ENCODE measurements at regions not wholly inside any gene's neighbourhood (a gene's known extent, or its start where the extent isn't known, plus 50 kb on each side); places are given as distances from the start of the nearest gene placed in this dataset.
"Not testable (repeated sequence)": the region's sequence is repeated elsewhere in the genome, so short reads cannot be mapped to it uniquely, and the experiment has no call there.

- not testable (repeated sequence) for DNase-seq (ENCODE audit: extremely low read depth, low read depth)
These were observed 51.1 kb upstream of the BNC1 start for GRCh38 chr15:83335542-83335941.

- DNase-seq (ENCODE audit: extremely low read depth, low read depth): no peak
These were observed 54.9 kb upstream of the BNC1 start for GRCh38 chr15:83339396-83339795.

DNA sequence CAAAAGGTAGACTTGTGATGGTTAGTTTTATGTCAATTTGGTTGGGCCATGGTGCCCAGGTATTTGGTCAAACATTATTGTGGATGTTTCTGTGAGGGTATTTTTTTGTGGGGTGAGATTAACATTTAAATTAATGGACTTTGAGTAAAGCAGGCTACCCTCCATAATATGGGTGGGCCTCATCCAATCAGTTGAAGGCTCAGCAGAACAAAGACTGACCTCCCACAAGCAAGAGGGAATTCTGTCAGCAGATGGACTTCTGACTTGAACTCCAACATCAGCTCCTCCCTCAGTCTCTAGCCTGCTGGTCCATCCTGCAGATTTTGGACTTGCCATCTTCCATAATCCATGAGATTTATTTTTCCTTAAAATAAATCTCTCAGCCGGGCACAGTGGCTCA lies 55.6 kb upstream of the BNC1 start:
- no peak for DNase-seq (ENCODE audit: extremely low read depth, low read depth)

DNA sequence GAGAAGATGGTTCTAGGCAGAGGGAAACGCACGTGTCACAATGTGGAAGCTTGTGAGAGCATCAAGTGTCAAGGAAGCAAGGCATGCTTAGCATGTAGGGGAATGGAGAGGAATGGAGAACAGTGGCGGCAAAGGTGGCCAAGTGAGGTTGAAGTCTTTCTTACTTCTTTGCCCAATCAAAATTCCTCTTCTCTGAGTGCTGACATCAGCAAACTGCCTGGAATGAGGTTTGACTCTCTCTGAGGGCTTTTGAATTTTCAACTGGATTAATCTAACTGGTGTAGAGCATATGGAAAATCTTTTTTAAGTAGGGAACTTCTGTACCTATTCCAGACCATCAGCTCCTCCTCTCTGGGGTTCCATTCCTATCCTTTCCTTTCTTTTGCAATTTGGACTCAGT lies 61.9 kb upstream of the BNC1 start:
- no peak for DNase-seq (ENCODE audit: extremely low read depth, low read depth)

- DNase-seq (ENCODE audit: extremely low read depth, low read depth): no peak
These were observed 67.7 kb upstream of the BNC1 start for GRCh38 chr15:83352119-83352518.

- DNase-seq (ENCODE audit: extremely low read depth, low read depth): no peak
These were observed 72.3 kb upstream of the BNC1 start for GRCh38 chr15:83356501-83357399.

DNA sequence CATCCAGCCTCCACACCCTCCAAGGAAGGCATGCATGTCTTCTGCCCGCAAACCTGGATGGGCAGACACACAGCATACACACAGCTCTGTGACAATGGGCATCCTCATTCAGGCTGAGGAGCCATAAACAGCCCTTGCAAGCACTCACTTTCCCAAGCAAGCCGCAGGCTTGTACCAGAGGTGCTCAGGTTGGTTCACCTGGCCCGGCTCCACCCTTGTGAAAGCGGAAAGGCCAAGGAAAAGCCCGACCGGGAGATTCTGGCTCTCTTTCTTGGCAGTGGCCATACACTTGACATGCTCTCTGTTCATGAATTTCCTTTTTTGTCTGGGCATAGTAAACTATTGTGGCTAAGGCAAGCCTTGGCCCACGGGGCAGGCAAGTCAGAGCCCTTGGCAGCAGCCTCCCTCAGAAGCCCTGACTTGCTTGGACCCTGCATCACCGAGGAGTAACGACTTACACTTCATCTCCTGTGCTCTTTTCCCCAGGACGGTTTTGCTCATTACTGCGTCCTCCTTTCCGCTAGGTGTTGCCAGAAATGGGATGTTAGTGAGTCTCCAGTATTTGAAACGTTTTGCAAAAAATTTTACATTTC lies 74.6 kb upstream of the BNC1 start:
- DNase-seq (ENCODE audit: extremely low read depth, low read depth): no peak

DNA sequence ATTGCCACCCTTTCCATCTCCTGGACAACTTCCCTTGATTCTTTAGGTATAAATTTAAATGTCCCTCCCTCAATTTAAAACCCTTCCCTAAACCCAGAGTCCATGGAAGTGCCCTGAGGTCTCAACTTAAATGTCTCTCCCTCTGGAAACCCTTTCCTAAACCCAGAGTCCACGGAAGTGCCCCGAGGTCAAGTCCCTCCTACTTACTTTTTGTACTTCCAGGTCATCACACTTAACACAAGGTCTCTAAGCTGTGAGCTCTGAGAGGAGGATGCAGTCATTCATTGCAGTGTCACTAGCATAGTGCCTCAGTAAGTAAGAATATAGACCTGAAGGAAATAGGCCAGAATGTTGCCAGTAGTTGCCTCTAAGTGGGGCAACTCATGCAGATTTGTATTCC lies 78.2 kb upstream of the BNC1 start:
- no peak for DNase-seq (ENCODE audit: extremely low read depth, low read depth)

GRCh38 chr15:83364501-83364900 lies 80.0 kb upstream of the BNC1 start:
- no peak for DNase-seq (ENCODE audit: extremely low read depth, low read depth)

DNA sequence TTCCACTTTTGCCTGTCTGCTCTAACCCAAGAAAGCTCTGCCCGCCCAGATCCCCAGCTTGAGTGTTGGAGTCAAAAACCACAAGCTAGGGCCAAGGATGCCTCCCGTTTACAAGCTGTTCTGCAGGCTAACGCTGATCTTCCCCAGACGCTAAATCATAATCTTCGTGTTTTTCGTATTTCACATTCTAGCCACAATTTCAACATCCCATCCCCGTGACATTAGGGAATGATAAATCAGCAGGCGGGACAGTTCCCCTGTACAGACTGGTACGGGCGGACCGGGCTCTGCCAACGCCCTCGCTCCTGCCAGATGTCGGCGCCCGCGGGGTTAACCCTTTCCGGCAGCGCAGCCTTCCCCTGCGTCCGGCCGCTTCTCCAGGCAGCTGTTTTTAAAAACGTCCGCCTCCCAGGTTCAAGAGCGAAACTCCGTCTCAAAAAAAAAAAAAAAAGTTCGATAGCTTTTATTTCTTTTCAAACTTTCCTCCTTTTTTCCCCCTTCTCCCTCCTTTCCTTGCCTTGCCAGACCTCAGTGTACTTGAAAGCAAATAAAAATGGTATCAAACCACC lies 81.0 kb upstream of the BNC1 start:
- DNase-seq (ENCODE audit: extremely low read depth, low read depth): no peak

DNA sequence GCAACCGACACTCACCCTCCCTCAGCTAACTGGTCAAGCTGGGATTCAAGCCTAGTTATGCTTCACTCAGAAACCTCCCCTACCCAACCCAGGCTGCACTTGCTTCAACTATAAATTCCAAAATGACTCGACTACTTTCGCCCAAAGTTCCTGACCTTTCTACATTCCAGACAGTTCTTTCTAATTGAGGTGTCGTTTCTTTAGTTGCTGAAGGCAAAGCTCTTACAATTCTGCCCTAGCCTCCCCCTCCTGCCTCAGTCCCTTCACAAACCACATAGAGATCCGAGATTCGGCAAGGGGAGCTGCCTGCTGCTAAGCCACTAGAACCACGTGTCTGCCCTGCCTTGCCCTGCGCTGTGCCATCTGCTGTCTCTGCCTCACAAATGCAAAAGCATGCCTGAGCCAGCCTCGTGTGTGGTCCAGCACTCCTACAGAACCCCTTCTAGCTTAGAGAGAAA lies 74.7 kb upstream of the SH3GL3 start:
- DNase-seq (ENCODE audit: extremely low read depth, low read depth): no peak

- DNase-seq (ENCODE audit: extremely low read depth, low read depth): no peak
These were observed 68.1 kb upstream of the SH3GL3 start for GRCh38 chr15:83378921-83379578.

DNA sequence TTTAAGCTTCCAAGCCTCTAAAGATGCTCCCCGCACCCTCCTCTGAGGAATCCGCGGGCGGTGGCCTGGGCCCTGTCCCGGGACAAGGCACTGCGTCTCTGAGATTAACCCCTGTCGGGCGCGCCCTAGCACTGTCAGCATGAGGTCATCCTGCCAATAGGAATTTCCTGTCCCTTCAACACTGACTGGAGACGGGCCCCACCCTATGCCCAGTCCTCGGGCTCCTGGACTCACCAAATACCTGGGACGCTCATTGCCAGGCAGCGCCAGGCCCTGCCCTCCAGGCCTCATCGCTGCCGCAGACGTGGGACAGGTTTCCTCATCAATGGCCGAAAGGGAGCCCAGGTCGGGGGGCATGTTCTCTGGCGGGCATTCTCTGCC lies 67.6 kb upstream of the SH3GL3 start:
- peak; percentile 51 for DNase-seq (ENCODE audit: extremely low read depth, low read depth)

DNA sequence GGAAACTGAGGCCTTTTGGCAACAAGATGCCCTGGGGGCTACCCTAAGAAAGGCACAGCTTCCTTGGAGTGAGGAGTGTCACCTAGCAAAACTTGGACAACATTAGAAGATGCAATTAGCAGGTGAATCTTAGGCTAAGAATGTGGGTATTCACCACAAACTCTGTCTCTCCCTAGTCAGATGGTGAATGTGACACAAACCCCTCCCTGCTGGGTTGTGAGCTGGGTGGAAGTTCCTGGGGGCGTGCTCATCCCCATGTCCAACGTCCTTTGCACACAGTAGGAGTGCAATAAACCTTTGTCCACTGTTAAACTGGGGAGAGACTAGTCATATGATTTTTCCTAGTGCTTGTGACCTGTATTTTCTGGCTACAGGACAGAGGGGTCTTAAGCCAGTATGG lies 67.1 kb upstream of the SH3GL3 start:
- DNase-seq (ENCODE audit: extremely low read depth, low read depth): no peak

DNA sequence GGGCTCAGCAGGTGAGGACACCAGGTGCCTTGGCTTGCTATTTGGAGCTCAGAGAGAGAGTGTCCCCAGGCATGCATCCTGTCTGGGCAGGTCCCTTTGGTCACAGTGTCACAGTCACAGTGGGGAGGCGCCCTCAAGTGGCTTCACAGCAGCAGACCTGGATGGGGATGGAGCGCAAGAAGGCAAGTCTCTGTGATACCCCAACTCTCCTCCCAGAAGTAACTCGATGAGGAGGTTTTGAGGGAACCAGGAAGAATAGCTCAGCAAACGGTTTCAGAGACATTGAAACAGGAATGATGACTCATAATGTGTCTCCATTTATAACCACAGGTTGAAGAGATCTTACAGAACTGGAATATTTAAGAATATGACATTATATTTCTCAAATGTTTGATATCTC lies 66.5 kb upstream of the SH3GL3 start:
- peak; percentile 32 for DNase-seq (ENCODE audit: extremely low read depth, low read depth)

GRCh38 chr15:83383608-83384139 lies 63.5 kb upstream of the SH3GL3 start:
- not testable (repeated sequence) for DNase-seq (ENCODE audit: extremely low read depth, low read depth)

GRCh38 chr15:83396101-83396500 lies 51.0 kb upstream of the SH3GL3 start:
- DNase-seq (ENCODE audit: extremely low read depth, low read depth): no peak
